OCI-LY1 (cell line): ENCODE measurements at regions not wholly inside any gene's neighbourhood (a gene's known extent, or its start where the extent isn't known, plus 50 kb on each side); places are given as distances from the start of the nearest gene placed in this dataset.

Source experiments
- H2AFZ ChIP-seq: fragments of 200-600 bp; sonication (generic), shearing (Covaris generic); 2 replicates; pipeline ENCODE4 v1.6.0; 2014; ENCODE audit warnings: antibody characterized with exemption, mild to moderate bottlenecking, low read length
- H3F3A ChIP-seq: fragments of 200-600 bp; sonication (generic), shearing (Covaris generic); 2 replicates; pipeline ENCODE4 v1.6.0; 2014; ENCODE audit warnings: mild to moderate bottlenecking, antibody characterized with exemption, low read length, moderate library complexity; ENCODE audit not compliant: insufficient read depth
- H3K27ac ChIP-seq: fragments of 200-600 bp; sonication (generic); 2 replicates; pipeline ENCODE4 v1.5.1; 2014; ENCODE audit warnings: low read length, mixed run types, mild to moderate bottlenecking, low read depth; ENCODE audit not compliant: poor library complexity, severe bottlenecking
- H3K27me3 ChIP-seq: fragments of 200-600 bp; sonication (generic); 2 replicates; pipeline ENCODE4 v1.6.0; 2014; ENCODE audit warnings: antibody characterized with exemption, mild to moderate bottlenecking, low read length, moderate library complexity; ENCODE audit not compliant: insufficient read depth
- H3K36me3 ChIP-seq: fragments of 200-600 bp; sonication (generic); 2 replicates; pipeline ENCODE4 v1.6.1; 2014; ENCODE audit warnings: mild to moderate bottlenecking, antibody characterized with exemption, low read length, moderate library complexity, mixed read lengths; ENCODE audit not compliant: insufficient read depth
- H3K4me1 ChIP-seq: fragments of 200-600 bp; sonication (generic); 2 replicates; pipeline ENCODE4 v1.5.1; 2014; ENCODE audit warnings: mild to moderate bottlenecking, low read length, moderate library complexity; ENCODE audit not compliant: insufficient read depth, severe bottlenecking
- H3K4me2 ChIP-seq: fragments of 200-600 bp; sonication (generic), shearing (Covaris generic); 2 replicates; pipeline ENCODE4 v1.6.1; 2014; ENCODE audit warnings: low read length
- H3K4me3 ChIP-seq: fragments of 200-600 bp; sonication (generic); 2 replicates; pipeline ENCODE4 v1.5.1; 2014; ENCODE audit warnings: low read length, low read depth, mild to moderate bottlenecking, mixed read lengths; ENCODE audit not compliant: poor library complexity, severe bottlenecking
- H3K79me2 ChIP-seq: fragments of 200-600 bp; shearing (Covaris generic); 2 replicates; pipeline ENCODE4 v1.6.1; 2016; ENCODE audit warnings: mixed run types, low read length, mixed read lengths; ENCODE audit not compliant: insufficient read depth
- H3K9ac ChIP-seq: fragments of 200-600 bp; sonication (generic), shearing (Covaris generic); 2 replicates; pipeline ENCODE4 v1.6.1; 2014; ENCODE audit warnings: mild to moderate bottlenecking, low read length, mixed read lengths
- H3K9me2 ChIP-seq: fragments of 200-600 bp; sonication (generic), shearing (Covaris generic); 2 replicates; pipeline ENCODE4 v1.6.1; 2014; ENCODE audit warnings: low read depth, mild to moderate bottlenecking, low read length, mixed read lengths
- H3K9me3 ChIP-seq: fragments of 200-600 bp; shearing (Covaris generic); 2 replicates; pipeline ENCODE4 v1.6.1; 2014; ENCODE audit warnings: low read length, mixed read lengths
- H4K20me1 ChIP-seq: fragments of 200-600 bp; sonication (generic), shearing (Covaris generic); 2 replicates; pipeline ENCODE4 v1.6.0; 2016; ENCODE audit warnings: mild to moderate bottlenecking, low read length; ENCODE audit not compliant: insufficient read depth
- CTCF ChIP-seq: fragments of 200-600 bp; sonication (generic), shearing (Covaris generic); IDR thresholded peaks from 2 replicates; pipeline ENCODE4 v1.5.1; 2017; ENCODE audit warnings: mild to moderate bottlenecking, antibody characterized with exemption, low read length, moderate library complexity, mixed read lengths
- EZH2 ChIP-seq: fragments of 200-600 bp; sonication (generic), shearing (Covaris generic); IDR thresholded peaks from 2 replicates; pipeline ENCODE4 v1.8.0; 2017; ENCODE audit warnings: borderline replicate concordance, mixed run types, mild to moderate bottlenecking, antibody characterized with exemption, low read length, moderate library complexity, mixed read lengths

- TF ChIP-seq CTCF (no peak), EZH2 (no peak)
- Histone ChIP-seq H3K9me2 (no peaks in the 10 kb centered on the region), H3K4me1 (no peaks in the 10 kb centered on the region), H3K79me2 (no peaks in the 10 kb centered on the region), H3K9me3 (no peaks in the 10 kb centered on the region), H3K36me3 (no peaks in the 10 kb centered on the region), H3K27me3 (no peaks in the 10 kb centered on the region), H4K20me1 (no peaks in the 10 kb centered on the region), H3K27ac (no peak overlapping the region), H3K9ac (no peak overlapping the region), H3K4me2 (no peak overlapping the region), H3K4me3 (no peak overlapping the region), H3F3A (no peaks in the 10 kb centered on the region), H2AFZ (no peak overlapping the region)
These were observed 513.5 kb downstream of the TFAP2A start for GRCh38 chr6:9901376-9901775.

- no peaks in the 10 kb centered on the region for H3K9me2 ChIP-seq
- no peak for TF ChIP-seq CTCF
- no peak for TF ChIP-seq EZH2
- no peak overlapping the region for H3K4me3 ChIP-seq
- H3K79me2 ChIP-seq = no peaks in the 10 kb centered on the region
- no peak overlapping the region for H3K4me2 ChIP-seq
- no peak overlapping the region for H3K27ac ChIP-seq
- no peaks in the 10 kb centered on the region for H3K9me3 ChIP-seq
- H2AFZ ChIP-seq = no peak overlapping the region
- H3F3A ChIP-seq = no peaks in the 10 kb centered on the region
- no peak overlapping the region for H3K9ac ChIP-seq
- H3K4me1 ChIP-seq = no peaks in the 10 kb centered on the region
- no peaks in the 10 kb centered on the region for H3K27me3 ChIP-seq
- no peaks in the 10 kb centered on the region for H4K20me1 ChIP-seq
- H3K36me3 ChIP-seq = no peaks in the 10 kb centered on the region
These were observed 518.1 kb downstream of the TFAP2A start for GRCh38 chr6:9896806-9897205.

- Histone ChIP-seq H3K27ac (no peak overlapping the region), H3K4me3 (no peak overlapping the region), H3K36me3 (no peaks in the 10 kb centered on the region), H3K9me2 (no peaks in the 10 kb centered on the region), H3K4me1 (no peaks in the 10 kb centered on the region), H3K79me2 (no peaks in the 10 kb centered on the region), H3K4me2 (no peak overlapping the region), H4K20me1 (no peaks in the 10 kb centered on the region), H3K9me3 (no peaks in the 10 kb centered on the region), H3K9ac (no peak overlapping the region), H3F3A (no peaks in the 10 kb centered on the region), H3K27me3 (no peaks in the 10 kb centered on the region), H2AFZ (no peak overlapping the region)
- TF ChIP-seq EZH2 = no peak
- no peak for TF ChIP-seq CTCF
These were observed 524.0 kb downstream of the TFAP2A start for GRCh38 chr6:9890893-9891292.
